Mesodermal cell (in vitro differentiated cells): ENCODE measurements at regions not wholly inside any gene's neighbourhood (a gene's known extent, or its start where the extent isn't known, plus 50 kb on each side); places are given as distances from the start of the nearest gene placed in this dataset.
"Not testable (repeated sequence)": the region's sequence is repeated elsewhere in the genome, so short reads cannot be mapped to it uniquely, and the experiment has no call there.

ENCODE experiments used
- H3K27ac ChIP-seq: 2 replicates; pipeline ENCODE4 v1.7.0; 2013; ENCODE audit warnings: mild to moderate bottlenecking, low read depth, low read length, moderate library complexity; ENCODE audit not compliant: severe bottlenecking
- H3K36me3 ChIP-seq: 2 replicates; pipeline ENCODE4 v1.7.1; 2013; ENCODE audit warnings: mild to moderate bottlenecking, low read length, moderate library complexity; ENCODE audit not compliant: control insufficient read depth, insufficient read depth
- H3K4me1 ChIP-seq: one replicate; pipeline ENCODE4 v1.7.1; 2013; ENCODE audit warnings: mild to moderate bottlenecking, low read length; ENCODE audit not compliant: insufficient read depth, control insufficient read depth, poor library complexity, severe bottlenecking
- H3K4me3 ChIP-seq: 2 replicates; pipeline ENCODE4 v1.7.0; 2013; ENCODE audit warnings: low read length, control low read depth, mild to moderate bottlenecking; ENCODE audit not compliant: insufficient read depth, poor library complexity, severe bottlenecking; ENCODE audit errors: extremely low read depth
- H3K9me3 ChIP-seq: 2 replicates; pipeline ENCODE4 v1.7.1; 2013; ENCODE audit warnings: mild to moderate bottlenecking, low read length, moderate library complexity; ENCODE audit not compliant: control insufficient read depth
- WGBS, 2 experiments: methylation state at CpG; one replicate each; pipeline ENCODE4 v1.1.5; 2013; ENCODE audit warnings: missing lambda C conversion rate in 2 of 2; ENCODE audit not compliant: insufficient coverage in 2 of 2; 5-methylcytosine and 5-hydroxymethylcytosine counted together

DNA sequence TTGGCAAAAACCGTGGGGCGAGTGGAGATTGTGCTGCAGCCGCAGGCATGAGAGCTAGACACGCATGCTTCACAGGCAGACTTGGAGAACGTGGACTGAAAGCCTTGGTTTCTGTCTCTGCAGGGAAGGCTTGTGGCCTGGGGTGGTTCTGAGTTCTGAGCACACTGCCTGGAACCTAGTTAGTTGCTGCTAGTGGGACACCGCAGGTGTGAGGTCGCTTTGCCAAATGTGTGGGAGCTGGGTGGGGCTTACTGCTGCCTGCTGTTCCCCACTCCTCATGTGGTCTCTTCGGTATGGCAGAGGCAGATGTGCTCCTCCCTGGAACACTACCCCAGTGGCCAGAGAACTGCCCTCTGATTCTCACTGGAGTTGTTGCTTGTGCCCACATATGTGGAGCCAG, 484.0 kb downstream of the MMUT start:
- no peaks in the 10 kb centered on the region for H3K36me3 ChIP-seq
- H3K4me3 ChIP-seq, result no peak overlapping the region
- no peaks in the 10 kb centered on the region for H3K9me3 ChIP-seq
- no peak overlapping the region for H3K27ac ChIP-seq
- 90 to 93% methylated on average over 7 to 8 of the region's 8 CpGs for WGBS, 2 experiments
- no peaks in the 10 kb centered on the region for H3K4me1 ChIP-seq

DNA sequence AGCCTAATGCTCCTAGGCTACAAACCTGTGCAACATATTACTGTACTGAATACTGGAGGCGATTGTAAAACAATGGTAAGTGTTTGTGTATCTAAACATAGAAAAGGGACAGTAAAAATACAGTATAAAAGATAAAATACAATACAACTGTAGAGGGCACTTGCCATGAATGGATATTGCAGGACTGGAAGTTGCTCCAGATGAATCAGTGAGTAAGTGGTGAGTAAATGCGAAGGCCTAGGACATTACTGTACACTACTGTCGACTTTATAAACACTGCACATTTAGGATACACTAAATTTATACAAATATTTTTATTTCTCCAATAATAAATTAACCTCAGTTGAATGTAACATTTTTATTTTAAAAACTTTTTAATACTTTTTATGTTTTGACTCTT, 485.0 kb downstream of the MMUT start:
- Histone ChIP-seq H3K36me3 (no peaks in the 10 kb centered on the region), H3K27ac (no peak overlapping the region), H3K9me3 (no peaks in the 10 kb centered on the region), H3K4me1 (no peaks in the 10 kb centered on the region), H3K4me3 (no peak overlapping the region)
- no CpG with 5 or more reads among the region's 3 CpGs for WGBS, 2 experiments

- no CpG with 5 or more reads among the region's 1 CpG for WGBS, 2 experiments
- Histone ChIP-seq H3K27ac (no peak overlapping the region), H3K4me1 (no peaks in the 10 kb centered on the region), H3K36me3 (no peaks in the 10 kb centered on the region), H3K4me3 (no peak overlapping the region), H3K9me3 (no peaks in the 10 kb centered on the region)
These were observed 485.5 kb downstream of the MMUT start for GRCh38 chr6:48977573-48977972.

- no peaks in the 10 kb centered on the region for H3K4me1 ChIP-seq
- no peak overlapping the region for H3K4me3 ChIP-seq
- WGBS, 2 experiments, result no CpG with 5 or more reads among the region's 1 CpG
- H3K9me3 ChIP-seq, result no peaks in the 10 kb centered on the region
- H3K27ac ChIP-seq, result no peak overlapping the region
- no peaks in the 10 kb centered on the region for H3K36me3 ChIP-seq
These were observed 489.6 kb downstream of the MMUT start for GRCh38 chr6:48973491-48973890.

GRCh38 chr6:48961781-48962415, 501.2 kb downstream of the MMUT start:
- Histone ChIP-seq H3K27ac (no peak overlapping the region), H3K4me3 (no peak overlapping the region), H3K9me3 (no peaks in the 10 kb centered on the region), H3K36me3 (no peaks in the 10 kb centered on the region), H3K4me1 (no peaks in the 10 kb centered on the region)
- WGBS, 2 experiments, result 100% methylated on average over 1 to 3 of the region's 4 CpGs

GRCh38 chr6:48959251-48960060, 503.6 kb downstream of the MMUT start:
- Histone ChIP-seq H3K27ac (no peak overlapping the region), H3K36me3 (no peaks in the 10 kb centered on the region), H3K4me3 (no peak overlapping the region), H3K9me3 (no peaks in the 10 kb centered on the region), H3K4me1 (no peaks in the 10 kb centered on the region)
- WGBS, 2 experiments, result 92 to 100% methylated on average over 1 of the region's 6 CpGs

- Histone ChIP-seq H3K4me3 (no peak overlapping the region), H3K36me3 (no peaks in the 10 kb centered on the region), H3K4me1 (no peaks in the 10 kb centered on the region), H3K9me3 (no peaks in the 10 kb centered on the region), H3K27ac (no peak overlapping the region)
- 91 to 93% methylated on average over 3 to 4 of the region's 5 CpGs for WGBS, 2 experiments
These were observed 505.3 kb downstream of the MMUT start for GRCh38 chr6:48957781-48958180.

- no peaks in the 10 kb centered on the region for H3K36me3 ChIP-seq
- WGBS, 2 experiments, result no CpG with 5 or more reads among the region's 2 CpGs
These were observed 511.1 kb downstream of the MMUT start for GRCh38 chr6:48951917-48952316.

GRCh38 chr6:48944276-48944675, 518.8 kb downstream of the MMUT start:
- not testable (repeated sequence) for H3K4me1 ChIP-seq, H3K27ac ChIP-seq, H3K4me3 ChIP-seq, H3K36me3 ChIP-seq, H3K9me3 ChIP-seq
- 60% methylated on average over 2 of the region's 4 CpGs; no CpG with 5 or more reads in 1 of the 2 experiments for WGBS, 2 experiments

More at GRCh38 chr6:48951917-48952316, 511.1 kb downstream of the MMUT start:
- H3K9me3 ChIP-seq, result no peaks in the 10 kb centered on the region
- no peak overlapping the region for H3K27ac ChIP-seq
- no peak overlapping the region for H3K4me3 ChIP-seq
- no peaks in the 10 kb centered on the region for H3K4me1 ChIP-seq

- no peak overlapping the region for H3K4me3 ChIP-seq
- H3K9me3 ChIP-seq, result no peaks in the 10 kb centered on the region
- H3K36me3 ChIP-seq, result no peaks in the 10 kb centered on the region
- H3K27ac ChIP-seq, result no peak overlapping the region
- no peaks in the 10 kb centered on the region for H3K4me1 ChIP-seq
These were observed 529.9 kb downstream of the MMUT start for GRCh38 chr6:48933136-48933535.

GRCh38 chr6:48928937-48929336, 534.1 kb downstream of the MMUT start:
- WGBS, 2 experiments, result 80% methylated on average over 1 of the region's 2 CpGs; no CpG with 5 or more reads in 1 of the 2 experiments
- H3K4me1 ChIP-seq, result no peaks in the 10 kb centered on the region
- no peaks in the 10 kb centered on the region for H3K36me3 ChIP-seq
- H3K4me3 ChIP-seq, result no peak overlapping the region
- no peak overlapping the region for H3K27ac ChIP-seq
- H3K9me3 ChIP-seq, result no peaks in the 10 kb centered on the region
